Gastrocnemius medialis (tissue), 4 donors: ENCODE measurements at regions not wholly inside any gene's neighbourhood (a gene's known extent, or its start where the extent isn't known, plus 50 kb on each side); places are given as distances from the start of the nearest gene placed in this dataset.

ENCODE experiments used
- CTCF ChIP-seq, 5 experiments: fragments of 450-650 bp in 3 of 5; fragments of 200-600 bp in 2 of 5; sonication (generic) in 2 of 5; IDR thresholded peaks in 4 of 5; conservative IDR thresholded peaks in 1 of 5; 1 replicate in 4 of 5; 2 replicates in 1 of 5; pipeline ENCODE4 v1.5.1; 2016 to 2019; ENCODE audit warnings: antibody characterized with exemption in 5 of 5, mild to moderate bottlenecking in 3 of 5, moderate library complexity in 3 of 5
- POLR2A ChIP-seq, 2 donors: fragments of 450-650 bp; IDR thresholded peaks; one replicate each; pipeline ENCODE4 v1.6.1; 2017; ENCODE audit warnings: antibody characterized with exemption in 2 of 2, mild to moderate bottlenecking in 2 of 2, moderate library complexity in 2 of 2

- TF ChIP-seq CTCF (IDR thresholded peaks at IDR 0.05 in 4 of 5, conservative IDR thresholded peaks at IDR 0.05 in 1 of 5) = no peak
- no peak for TF ChIP-seq POLR2A (IDR thresholded peaks at IDR 0.05)
Observed at GRCh38 chr5:116732591-116732990, 158.0 kb upstream of the SEMA6A start.
